Sigmoid colon (tissue), 3 donors: ENCODE measurements at regions not wholly inside any gene's neighbourhood (a gene's known extent, or its start where the extent isn't known, plus 50 kb on each side); places are given as distances from the start of the nearest gene placed in this dataset.

Experiments used
- POLR2A ChIP-seq, 2 donors: fragments of 450-650 bp; IDR thresholded peaks; one replicate each; pipeline ENCODE4 v1.6.1; 2016; ENCODE audit warnings: antibody characterized with exemption in 2 of 2, mild to moderate bottlenecking in 2 of 2, moderate library complexity in 2 of 2
- TF ChIP-seq, protein P1 (sequence below), 4 experiments: fragments of 450-650 bp in 3 of 4; fragments of 200-600 bp in 1 of 4; IDR thresholded peaks; one replicate each; pipeline ENCODE4 v1.5.1; 2016 to 2019; ENCODE audit warnings: antibody characterized with exemption in 4 of 4, mild to moderate bottlenecking in 3 of 4, moderate library complexity in 2 of 4

DNA sequence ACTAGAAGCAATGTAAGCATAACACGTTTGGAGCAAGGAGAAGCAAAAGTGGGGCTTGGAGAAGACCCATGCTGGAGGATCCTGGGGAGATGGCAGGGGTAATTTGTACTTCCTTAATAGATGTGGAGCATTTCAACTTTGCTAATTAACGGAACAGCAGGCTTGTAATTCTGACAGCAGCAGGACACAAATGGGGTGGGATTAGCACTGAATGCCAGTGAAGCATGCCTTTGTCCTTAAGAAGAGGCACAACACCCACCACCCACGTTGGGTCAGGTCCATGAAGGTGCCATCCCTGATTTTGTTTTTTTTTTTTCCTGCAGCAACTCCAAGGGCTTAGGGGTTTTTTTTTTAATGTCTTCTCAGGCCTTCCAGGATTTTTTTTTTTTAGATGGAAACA lies 231.9 kb upstream of the ROPN1 start:
- TF ChIP-seq, protein P1, sequence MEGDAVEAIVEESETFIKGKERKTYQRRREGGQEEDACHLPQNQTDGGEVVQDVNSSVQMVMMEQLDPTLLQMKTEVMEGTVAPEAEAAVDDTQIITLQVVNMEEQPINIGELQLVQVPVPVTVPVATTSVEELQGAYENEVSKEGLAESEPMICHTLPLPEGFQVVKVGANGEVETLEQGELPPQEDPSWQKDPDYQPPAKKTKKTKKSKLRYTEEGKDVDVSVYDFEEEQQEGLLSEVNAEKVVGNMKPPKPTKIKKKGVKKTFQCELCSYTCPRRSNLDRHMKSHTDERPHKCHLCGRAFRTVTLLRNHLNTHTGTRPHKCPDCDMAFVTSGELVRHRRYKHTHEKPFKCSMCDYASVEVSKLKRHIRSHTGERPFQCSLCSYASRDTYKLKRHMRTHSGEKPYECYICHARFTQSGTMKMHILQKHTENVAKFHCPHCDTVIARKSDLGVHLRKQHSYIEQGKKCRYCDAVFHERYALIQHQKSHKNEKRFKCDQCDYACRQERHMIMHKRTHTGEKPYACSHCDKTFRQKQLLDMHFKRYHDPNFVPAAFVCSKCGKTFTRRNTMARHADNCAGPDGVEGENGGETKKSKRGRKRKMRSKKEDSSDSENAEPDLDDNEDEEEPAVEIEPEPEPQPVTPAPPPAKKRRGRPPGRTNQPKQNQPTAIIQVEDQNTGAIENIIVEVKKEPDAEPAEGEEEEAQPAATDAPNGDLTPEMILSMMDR (IDR thresholded peaks at IDR 0.05), result no peak
- no peak for TF ChIP-seq POLR2A (IDR thresholded peaks at IDR 0.05)
